ENCODE measurements at regions not wholly inside any gene's neighbourhood (a gene's known extent, or its start where the extent isn't known, plus 50 kb on each side); places are given as distances from the start of the nearest gene placed in this dataset.
A peak's percentile ranks its signal among the peaks of the same experiment; 100 is the strongest.

- DNase-seq (ENCODE audit: low read depth, low spot score): no peak
- TF ChIP-seq CTCF (conservative IDR thresholded peaks at IDR 0.05): no peak
- peaks cover 4% of the 10 kb centered on the region for H3K4me1 Mint-ChIP-seq
- no peaks in the 10 kb centered on the region for H3K27me3 Mint-ChIP-seq (ENCODE audit: low read depth)
- no peak overlapping the region for H3K27ac Mint-ChIP-seq (ENCODE audit: unreplicated experiment)
- H3K4me3 Mint-ChIP-seq: no peak overlapping the region
- H3K36me3 Mint-ChIP-seq (ENCODE audit: low read depth): no peaks in the 10 kb centered on the region
- H3K9me3 Mint-ChIP-seq: no peaks in the 10 kb centered on the region
Observed at GRCh38 chr3:5302661-5303060, 115.2 kb downstream of the EDEM1 start.

- no peak overlapping the region for H3K4me3 Mint-ChIP-seq
- H3K4me1 Mint-ChIP-seq: peaks cover 4% of the 10 kb centered on the region
- no peaks in the 10 kb centered on the region for H3K9me3 Mint-ChIP-seq
- H3K27ac Mint-ChIP-seq (ENCODE audit: unreplicated experiment): no peak overlapping the region
- no peak for TF ChIP-seq CTCF (conservative IDR thresholded peaks at IDR 0.05)
- no peaks in the 10 kb centered on the region for H3K27me3 Mint-ChIP-seq (ENCODE audit: low read depth)
- H3K36me3 Mint-ChIP-seq (ENCODE audit: low read depth): no peaks in the 10 kb centered on the region
- DNase-seq (ENCODE audit: low read depth, low spot score): no peak
Observed at GRCh38 chr3:5304188-5304587, 116.7 kb downstream of the EDEM1 start.

- no peaks in the 10 kb centered on the region for H3K27me3 Mint-ChIP-seq (ENCODE audit: low read depth)
- peaks cover 4% of the 10 kb centered on the region for H3K4me1 Mint-ChIP-seq
Observed at GRCh38 chr3:5304789-5305683, 117.5 kb downstream of the EDEM1 start.

GRCh38 chr3:5305684-5305989 lies 118.1 kb downstream of the EDEM1 start:
- no peak overlapping the region for H3K27ac Mint-ChIP-seq (ENCODE audit: unreplicated experiment)
- no peaks in the 10 kb centered on the region for H3K27me3 Mint-ChIP-seq (ENCODE audit: low read depth)
- TF ChIP-seq CTCF (conservative IDR thresholded peaks at IDR 0.05): peak; percentile 7
- H3K9me3 Mint-ChIP-seq: no peaks in the 10 kb centered on the region
- H3K36me3 Mint-ChIP-seq (ENCODE audit: low read depth): no peaks in the 10 kb centered on the region
- H3K4me1 Mint-ChIP-seq: peaks cover 4% of the 10 kb centered on the region
- H3K4me3 Mint-ChIP-seq: no peak overlapping the region
- no peak for DNase-seq (ENCODE audit: low read depth, low spot score)

More at GRCh38 chr3:5304789-5305683, 117.5 kb downstream of the EDEM1 start:
- Mint-ChIP-seq H3K9me3 (no peaks in the 10 kb centered on the region), H3K36me3 (ENCODE audit: low read depth) (no peaks in the 10 kb centered on the region), H3K27ac (ENCODE audit: unreplicated experiment) (no peak overlapping the region), H3K4me3 (no peak overlapping the region)
- peak; percentile 83 for TF ChIP-seq CTCF (conservative IDR thresholded peaks at IDR 0.05)
- peak; percentile 46 for DNase-seq (ENCODE audit: low read depth, low spot score)

GRCh38 chr3:5309171-5309570 lies 121.7 kb downstream of the EDEM1 start:
- TF ChIP-seq CTCF (conservative IDR thresholded peaks at IDR 0.05): no peak
- Mint-ChIP-seq H3K9me3 (no peaks in the 10 kb centered on the region), H3K27me3 (ENCODE audit: low read depth) (no peaks in the 10 kb centered on the region), H3K4me3 (no peak overlapping the region), H3K36me3 (ENCODE audit: low read depth) (no peaks in the 10 kb centered on the region), H3K4me1 (peaks cover 4% of the 10 kb centered on the region), H3K27ac (ENCODE audit: unreplicated experiment) (no peak overlapping the region)
- DNase-seq (ENCODE audit: low read depth, low spot score): no peak

All from neural crest cell (in vitro differentiated cells).